ENCODE measurements at regions not wholly inside any gene's neighbourhood (a gene's known extent, or its start where the extent isn't known, plus 50 kb on each side); places are given as distances from the start of the nearest gene placed in this dataset.

DNA sequence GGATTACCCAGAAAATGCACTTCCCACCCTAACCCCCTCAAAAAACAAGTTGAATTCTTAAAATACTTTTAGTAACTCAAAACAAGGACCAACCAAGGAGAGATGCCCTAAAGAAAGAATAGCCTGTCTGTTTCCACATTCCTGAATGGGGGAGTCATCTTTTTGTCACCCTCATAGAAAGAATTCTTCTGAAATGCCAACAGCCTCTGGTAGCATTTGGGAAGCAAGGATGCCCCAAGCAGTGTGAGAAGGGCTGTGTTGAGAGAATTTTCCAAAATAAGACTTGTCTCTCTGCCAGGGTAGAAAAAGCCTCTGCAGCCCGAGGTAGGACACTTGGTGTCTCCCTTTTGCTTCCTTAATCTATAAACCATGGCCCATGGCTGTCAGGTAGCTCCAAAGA lies 173.1 kb upstream of the VCX3A start:
- intact Hi-C loops (cut with DNase I), result no loop called here
- Histone ChIP-seq H3K4me1 (ENCODE audit: control insufficient read depth in 1 of 2, insufficient read depth in 2 of 2, low read length in 2 of 2) (no peaks in the 10 kb centered on the region), H3K4me3 (ENCODE audit: low read length in 2 of 2) (no peak overlapping the region), H3K36me3 (ENCODE audit: control insufficient read depth in 1 of 2, insufficient read depth in 2 of 2, low read length in 1 of 2) (no peaks in the 10 kb centered on the region), H3K27me3 (ENCODE audit: control insufficient read depth in 1 of 2, insufficient read depth in 2 of 2, low read length in 1 of 2) (no peaks in the 10 kb centered on the region), H3K9me3 (ENCODE audit: control insufficient read depth, low read length) (no peaks in the 10 kb centered on the region), H3K27ac (ENCODE audit: low read depth in 1 of 2, low read length in 2 of 2) (no peak overlapping the region)
- no peak for DNase-seq
- no peak for ATAC-seq (ENCODE audit: low FRiP score)
- 10 to 15% methylated on average over 1 of the region's 1 CpG for WGBS, 2 donors

DNA sequence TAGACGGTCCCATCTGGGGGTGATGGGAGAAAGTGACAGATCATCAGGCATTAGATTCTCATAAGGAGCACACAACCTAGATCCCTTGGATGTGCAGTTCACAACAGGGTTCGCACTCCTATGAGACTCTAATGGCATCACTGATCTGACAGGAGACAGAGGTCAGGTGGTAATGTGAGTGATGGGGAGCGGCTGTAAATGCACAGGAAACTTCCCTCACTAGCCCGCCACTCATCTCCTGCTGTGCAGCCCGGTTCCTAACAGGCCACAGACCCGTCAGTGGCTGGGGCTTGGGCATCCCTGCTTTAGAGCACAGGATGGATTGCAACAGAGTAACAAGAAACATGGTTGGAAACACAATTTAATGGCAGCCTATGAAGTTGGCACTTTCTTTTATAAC lies 172.6 kb upstream of the VCX3A start:
- no peaks in the 10 kb centered on the region for H3K9me3 ChIP-seq (ENCODE audit: control insufficient read depth, low read length)

DNA sequence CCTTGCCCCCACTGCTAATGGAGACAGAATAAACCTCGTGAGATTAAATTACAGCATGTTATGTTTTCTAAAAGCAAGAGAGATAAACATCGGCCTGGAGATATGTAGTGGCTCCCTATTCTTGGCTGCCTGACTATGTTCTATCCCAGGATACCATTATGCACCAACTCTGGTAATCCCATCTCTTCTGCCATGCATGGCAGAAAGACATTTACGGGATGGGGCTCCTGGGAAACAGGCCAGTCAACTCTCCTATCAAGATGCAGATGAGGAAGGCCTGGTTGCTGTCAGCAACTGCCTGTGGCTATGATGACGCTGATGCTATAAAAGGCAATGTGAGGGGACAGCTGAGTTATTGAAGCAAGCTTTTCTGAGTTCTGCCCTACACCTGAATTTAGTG lies 166.2 kb upstream of the VCX3A start:
- 78 to 80% methylated on average over 4 of the region's 4 CpGs for WGBS, 2 donors
- DNase-seq (no peak), ATAC-seq (ENCODE audit: low FRiP score) (no peak)
- Histone ChIP-seq H3K27me3 (ENCODE audit: control insufficient read depth in 1 of 2, insufficient read depth in 2 of 2, low read length in 1 of 2) (no peaks in the 10 kb centered on the region), H3K9me3 (ENCODE audit: control insufficient read depth, low read length) (no peaks in the 10 kb centered on the region), H3K36me3 (ENCODE audit: control insufficient read depth in 1 of 2, insufficient read depth in 2 of 2, low read length in 1 of 2) (no peaks in the 10 kb centered on the region), H3K27ac (ENCODE audit: low read depth in 1 of 2, low read length in 2 of 2) (no peak overlapping the region), H3K4me3 (ENCODE audit: low read length in 2 of 2) (no peak overlapping the region), H3K4me1 (ENCODE audit: control insufficient read depth in 1 of 2, insufficient read depth in 2 of 2, low read length in 2 of 2) (no peaks in the 10 kb centered on the region)
- intact Hi-C loops (cut with DNase I), result no loop called here

More for the DNA sequence above, 172.6 kb upstream of the VCX3A start:
- intact Hi-C loops (cut with DNase I), result no loop called here
- ATAC-seq (ENCODE audit: low FRiP score) (no peak), DNase-seq (no peak)
- Histone ChIP-seq H3K4me1 (ENCODE audit: control insufficient read depth in 1 of 2, insufficient read depth in 2 of 2, low read length in 2 of 2) (no peaks in the 10 kb centered on the region), H3K4me3 (ENCODE audit: low read length in 2 of 2) (no peak overlapping the region), H3K27ac (ENCODE audit: low read depth in 1 of 2, low read length in 2 of 2) (no peak overlapping the region), H3K27me3 (ENCODE audit: control insufficient read depth in 1 of 2, insufficient read depth in 2 of 2, low read length in 1 of 2) (no peaks in the 10 kb centered on the region), H3K36me3 (ENCODE audit: control insufficient read depth in 1 of 2, insufficient read depth in 2 of 2, low read length in 1 of 2) (no peaks in the 10 kb centered on the region)
- 71% methylated on average over 6 of the region's 6 CpGs for WGBS, 2 donors

DNA sequence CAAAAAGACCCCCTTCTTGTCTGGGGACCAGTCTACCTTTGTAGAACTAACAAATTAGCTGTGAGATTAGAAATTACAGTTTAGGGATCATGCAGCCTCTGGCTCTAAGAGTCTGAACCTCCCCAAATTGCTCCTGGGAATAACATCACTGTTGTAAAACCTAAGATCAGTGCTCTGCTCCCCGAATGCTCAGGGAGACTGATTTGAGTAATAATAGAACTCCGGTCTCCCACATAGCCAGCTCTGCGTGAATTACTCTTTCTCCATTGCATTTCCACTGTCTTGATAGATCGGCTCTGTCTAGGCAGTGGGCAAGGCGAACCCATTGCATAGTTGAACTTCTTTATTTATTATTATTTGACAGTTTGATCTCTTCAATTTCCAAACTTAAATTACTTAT lies 160.8 kb upstream of the VCX3A start:
- ATAC-seq (ENCODE audit: low FRiP score) (no peak), DNase-seq (no peak)
- Histone ChIP-seq H3K27me3 (ENCODE audit: control insufficient read depth in 1 of 2, insufficient read depth in 2 of 2, low read length in 1 of 2) (no peaks in the 10 kb centered on the region), H3K27ac (ENCODE audit: low read depth in 1 of 2, low read length in 2 of 2) (no peak overlapping the region), H3K4me3 (ENCODE audit: low read length in 2 of 2) (no peak overlapping the region), H3K4me1 (ENCODE audit: control insufficient read depth in 1 of 2, insufficient read depth in 2 of 2, low read length in 2 of 2) (no peaks in the 10 kb centered on the region), H3K36me3 (ENCODE audit: control insufficient read depth in 1 of 2, insufficient read depth in 2 of 2, low read length in 1 of 2) (no peaks in the 10 kb centered on the region), H3K9me3 (ENCODE audit: control insufficient read depth, low read length) (no peaks in the 10 kb centered on the region)
- 45 to 63% methylated on average over 5 of the region's 5 CpGs for WGBS, 2 donors
- intact Hi-C loops (cut with DNase I), result no loop called here

DNA sequence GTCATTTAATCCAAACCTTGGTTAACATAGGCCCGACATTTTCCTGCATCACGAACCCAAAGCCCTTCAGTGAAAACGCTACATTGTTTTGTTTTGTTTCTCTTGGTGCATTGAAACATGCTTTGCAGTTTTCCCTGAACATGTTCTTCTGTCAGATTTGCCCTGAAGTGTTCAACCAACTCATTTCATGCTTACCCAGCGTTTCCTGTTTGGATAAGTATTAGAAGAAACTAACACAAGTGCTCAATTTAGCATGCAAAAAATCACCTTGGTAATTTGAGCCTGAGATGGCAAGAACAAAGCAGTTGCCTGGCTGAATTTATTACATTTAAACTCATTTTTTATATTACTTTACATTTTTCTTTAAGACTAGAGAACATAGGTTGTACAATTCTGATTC lies 160.1 kb upstream of the VCX3A start:
- Histone ChIP-seq H3K27me3 (ENCODE audit: control insufficient read depth in 1 of 2, insufficient read depth in 2 of 2, low read length in 1 of 2) (no peaks in the 10 kb centered on the region), H3K4me3 (ENCODE audit: low read length in 2 of 2) (no peak overlapping the region), H3K9me3 (ENCODE audit: control insufficient read depth, low read length) (no peaks in the 10 kb centered on the region), H3K4me1 (ENCODE audit: control insufficient read depth in 1 of 2, insufficient read depth in 2 of 2, low read length in 2 of 2) (no peaks in the 10 kb centered on the region), H3K36me3 (ENCODE audit: control insufficient read depth in 1 of 2, insufficient read depth in 2 of 2, low read length in 1 of 2) (no peaks in the 10 kb centered on the region), H3K27ac (ENCODE audit: low read depth in 1 of 2, low read length in 2 of 2) (no peak overlapping the region)
- intact Hi-C loops (cut with DNase I), result no loop called here
- DNase-seq, result no peak
- 31 to 34% methylated on average over 4 of the region's 4 CpGs for WGBS, 2 donors
- no peak for ATAC-seq (ENCODE audit: low FRiP score)

DNA sequence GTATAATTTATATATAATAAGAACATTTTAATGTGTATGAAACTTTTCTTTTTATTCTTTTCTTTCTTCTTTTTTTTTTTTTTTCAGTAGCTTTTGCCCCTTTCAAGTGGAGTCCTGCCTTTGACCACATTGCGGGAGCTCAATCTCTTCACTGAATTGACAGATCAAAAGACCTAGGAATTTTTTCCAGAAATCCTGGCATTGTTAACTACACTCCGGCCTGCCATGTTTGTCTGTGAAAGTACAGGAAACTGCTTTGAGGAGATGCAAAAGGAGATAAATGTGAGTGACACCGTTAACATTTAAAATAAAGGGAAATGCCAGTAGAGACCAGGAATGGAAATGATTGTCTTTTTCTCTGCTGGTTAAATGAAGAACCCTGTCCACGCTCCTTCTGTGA lies 159.3 kb upstream of the VCX3A start:
- 45 to 49% methylated on average over 4 of the region's 4 CpGs for WGBS, 2 donors
- H3K27me3 ChIP-seq (ENCODE audit: control insufficient read depth in 1 of 2, insufficient read depth in 2 of 2, low read length in 1 of 2), result no peaks in the 10 kb centered on the region
- H3K4me1 ChIP-seq (ENCODE audit: control insufficient read depth in 1 of 2, insufficient read depth in 2 of 2, low read length in 2 of 2), result no peaks in the 10 kb centered on the region
- no peak overlapping the region for H3K4me3 ChIP-seq (ENCODE audit: low read length in 2 of 2)
- intact Hi-C loops (cut with DNase I), result no loop called here
- ATAC-seq (ENCODE audit: low FRiP score) (no peak), DNase-seq (no peak)
- no peaks in the 10 kb centered on the region for H3K36me3 ChIP-seq (ENCODE audit: control insufficient read depth in 1 of 2, insufficient read depth in 2 of 2, low read length in 1 of 2)
- no peaks in the 10 kb centered on the region for H3K9me3 ChIP-seq (ENCODE audit: control insufficient read depth, low read length)
- no peak overlapping the region for H3K27ac ChIP-seq (ENCODE audit: low read depth in 1 of 2, low read length in 2 of 2)

DNA sequence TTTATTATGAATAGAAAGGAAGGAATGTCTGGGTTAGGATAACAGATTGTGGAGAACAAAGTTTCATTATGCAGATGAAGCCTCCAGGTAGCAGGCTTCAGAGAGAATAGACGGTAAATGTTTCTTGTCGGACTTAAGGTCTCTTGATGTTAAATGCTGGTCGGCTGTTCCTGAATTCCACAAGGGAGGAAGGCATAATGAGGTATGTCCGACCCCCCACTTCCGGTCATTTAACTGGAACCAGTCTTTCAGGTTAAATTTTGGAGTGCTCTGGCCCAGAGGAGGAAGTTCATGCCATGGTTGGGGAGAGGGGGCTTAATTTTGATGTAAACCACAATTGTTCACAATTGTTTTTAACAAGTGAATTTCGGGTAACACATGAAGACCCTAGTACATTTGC lies 158.1 kb upstream of the VCX3A start:
- H3K9me3 ChIP-seq (ENCODE audit: control insufficient read depth, low read length), result no peaks in the 10 kb centered on the region
- no peaks in the 10 kb centered on the region for H3K4me1 ChIP-seq (ENCODE audit: control insufficient read depth in 1 of 2, insufficient read depth in 2 of 2, low read length in 2 of 2)
- no peak overlapping the region for H3K27ac ChIP-seq (ENCODE audit: low read depth in 1 of 2, low read length in 2 of 2)
- H3K4me3 ChIP-seq (ENCODE audit: low read length in 2 of 2), result no peak overlapping the region
- intact Hi-C loops (cut with DNase I), result no loop called here
- DNase-seq (no peak), ATAC-seq (ENCODE audit: low FRiP score) (no peak)
- no peaks in the 10 kb centered on the region for H3K27me3 ChIP-seq (ENCODE audit: control insufficient read depth in 1 of 2, insufficient read depth in 2 of 2, low read length in 1 of 2)
- 68 to 69% methylated on average over 6 of the region's 6 CpGs for WGBS, 2 donors
- H3K36me3 ChIP-seq (ENCODE audit: control insufficient read depth in 1 of 2, insufficient read depth in 2 of 2, low read length in 1 of 2), result no peaks in the 10 kb centered on the region

DNA sequence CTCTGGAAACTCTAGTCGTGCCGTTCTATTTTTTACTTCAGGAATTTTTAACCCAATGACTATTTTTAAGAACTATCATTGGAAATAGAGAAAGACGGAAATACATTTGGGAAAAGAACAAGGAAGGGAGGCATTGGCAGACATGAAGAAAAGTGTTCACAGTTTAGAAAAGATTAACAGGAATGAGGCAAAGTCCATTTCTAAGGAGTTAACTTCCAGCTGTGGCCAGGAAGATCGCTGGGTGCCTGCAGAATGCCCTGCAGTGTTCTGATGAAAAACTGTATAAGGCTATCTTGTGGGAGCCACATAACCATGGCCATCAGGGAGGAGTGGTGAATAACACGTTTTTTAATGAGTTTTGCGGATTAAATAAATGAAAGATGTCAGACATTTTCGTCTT lies 150.6 kb upstream of the VCX3A start:
- no peaks in the 10 kb centered on the region for H3K9me3 ChIP-seq (ENCODE audit: control insufficient read depth, low read length)
- H3K27ac ChIP-seq (ENCODE audit: low read depth in 1 of 2, low read length in 2 of 2), result no peak overlapping the region
- no peaks in the 10 kb centered on the region for H3K27me3 ChIP-seq (ENCODE audit: control insufficient read depth in 1 of 2, insufficient read depth in 2 of 2, low read length in 1 of 2)
- no peak overlapping the region for H3K4me3 ChIP-seq (ENCODE audit: low read length in 2 of 2)
- 35 to 44% methylated on average over 7 of the region's 7 CpGs for WGBS, 2 donors
- DNase-seq (no peak), ATAC-seq (ENCODE audit: low FRiP score) (no peak)
- intact Hi-C loops (cut with DNase I), result no loop called here
- H3K36me3 ChIP-seq (ENCODE audit: control insufficient read depth in 1 of 2, insufficient read depth in 2 of 2, low read length in 1 of 2), result no peaks in the 10 kb centered on the region
- H3K4me1 ChIP-seq (ENCODE audit: control insufficient read depth in 1 of 2, insufficient read depth in 2 of 2, low read length in 2 of 2), result no peaks in the 10 kb centered on the region

DNA sequence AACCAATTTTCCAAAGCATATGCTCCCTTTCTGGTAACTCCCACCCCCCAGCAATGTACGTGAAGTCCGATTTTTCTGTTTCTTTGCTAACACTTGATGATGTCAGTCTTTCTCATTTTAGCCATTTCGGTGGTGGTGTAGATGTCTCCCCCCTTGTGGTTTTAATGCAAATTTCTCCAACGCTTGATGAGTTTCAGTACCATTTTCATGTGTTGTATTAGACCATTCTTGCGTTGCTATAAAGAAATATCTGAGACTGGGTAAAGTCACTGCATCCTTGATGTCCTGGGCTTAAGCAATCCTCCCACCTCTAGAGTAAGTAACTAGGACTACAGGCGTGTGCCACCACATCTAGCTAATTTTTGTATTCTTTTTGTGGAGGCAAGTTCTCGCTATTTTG lies 148.4 kb upstream of the VCX3A start:
- DNase-seq (no peak), ATAC-seq (ENCODE audit: low FRiP score) (no peak)
- H3K27me3 ChIP-seq (ENCODE audit: control insufficient read depth in 1 of 2, insufficient read depth in 2 of 2, low read length in 1 of 2), result no peaks in the 10 kb centered on the region
- intact Hi-C loops (cut with DNase I), result no loop called here
- H3K4me3 ChIP-seq (ENCODE audit: low read length in 2 of 2), result no peak overlapping the region
- no peaks in the 10 kb centered on the region for H3K36me3 ChIP-seq (ENCODE audit: control insufficient read depth in 1 of 2, insufficient read depth in 2 of 2, low read length in 1 of 2)
- no peaks in the 10 kb centered on the region for H3K9me3 ChIP-seq (ENCODE audit: control insufficient read depth, low read length)
- H3K27ac ChIP-seq (ENCODE audit: low read depth in 1 of 2, low read length in 2 of 2), result no peak overlapping the region
- no peaks in the 10 kb centered on the region for H3K4me1 ChIP-seq (ENCODE audit: control insufficient read depth in 1 of 2, insufficient read depth in 2 of 2, low read length in 2 of 2)
- WGBS, 2 donors, result 91 to 92% methylated on average over 7 of the region's 7 CpGs
